GM23338 (cell line): ENCODE measurements at regions not wholly inside any gene's neighbourhood (a gene's known extent, or its start where the extent isn't known, plus 50 kb on each side); places are given as distances from the start of the nearest gene placed in this dataset.
"Not testable (repeated sequence)": the region's sequence is repeated elsewhere in the genome, so short reads cannot be mapped to it uniquely, and the experiment has no call there.

Experiments used
- ATAC-seq: fragments of 200-7000 bp; cut with Tn5 transposase; 3 replicates; pipeline ENCODE4 v1.9.1; 2020
- DNase-seq: peaks from one replicate; pipeline ENCODE4 v3.0.0-alpha.2; 2015; ENCODE audit warnings: low spot score
- H2AFZ ChIP-seq: fragments of 200-600 bp; sonication (generic); 2 replicates; pipeline ENCODE4 v1.8.0; 2016; ENCODE audit warnings: antibody characterized with exemption, mild to moderate bottlenecking, moderate library complexity
- H3F3A ChIP-seq: fragments of 200-600 bp; sonication (generic); replicated peaks from 2 replicates; pipeline ENCODE4 v1.8.0; 2017; ENCODE audit warnings: antibody characterized with exemption, mixed run types, low read depth
- H3K27ac ChIP-seq: fragments of 200-600 bp; sonication (generic); 2 replicates; pipeline ENCODE4 v1.6.1; 2016; ENCODE audit warnings: low read depth
- H3K27me3 ChIP-seq: fragments of 200-600 bp; sonication (generic); 2 replicates; pipeline ENCODE4 v1.8.0; 2016; ENCODE audit warnings: mild to moderate bottlenecking, mixed run types, moderate library complexity; ENCODE audit not compliant: insufficient read depth
- H3K36me3 ChIP-seq: fragments of 200-600 bp; sonication (generic); 2 replicates; pipeline ENCODE4 v1.8.0; 2016; ENCODE audit warnings: mild to moderate bottlenecking; ENCODE audit not compliant: insufficient read depth
- H3K4me1 ChIP-seq: fragments of 200-600 bp; sonication (generic); 2 replicates; pipeline ENCODE4 v1.8.0; 2016; ENCODE audit warnings: mild to moderate bottlenecking, moderate library complexity; ENCODE audit not compliant: insufficient read depth
- H3K4me2 ChIP-seq: fragments of 200-600 bp; sonication (generic); 2 replicates; pipeline ENCODE4 v1.7.1; 2017; ENCODE audit warnings: mixed run types
- H3K4me3 ChIP-seq: fragments of 200-600 bp; sonication (generic); 2 replicates; pipeline ENCODE4 v1.6.1; 2016; ENCODE audit warnings: mixed run types
- H3K79me2 ChIP-seq: fragments of 200-600 bp; sonication (generic); replicated peaks from 2 replicates; pipeline ENCODE4 v1.8.0; 2017; ENCODE audit warnings: mild to moderate bottlenecking; ENCODE audit not compliant: insufficient read depth
- H3K9me2 ChIP-seq: fragments of 200-600 bp; sonication (generic); 2 replicates; pipeline ENCODE4 v1.8.0; 2017; ENCODE audit not compliant: insufficient read depth
- H4K20me1 ChIP-seq: fragments of 200-600 bp; sonication (generic); replicated peaks from 2 replicates; pipeline ENCODE4 v1.8.0; 2017; ENCODE audit warnings: mild to moderate bottlenecking; ENCODE audit not compliant: insufficient read depth
- H3K27ac Mint-ChIP-seq: 2 replicates; pipeline ENCODE4 v1.8.0; 2020; ENCODE audit warnings: inconsistent platforms, mild to moderate bottlenecking, moderate library complexity, mixed read lengths
- H3K27me3 Mint-ChIP-seq: 3 replicates; pipeline ENCODE4 v1.8.0; 2022; ENCODE audit warnings: low read depth, mild to moderate bottlenecking, moderate library complexity, mixed read lengths, inconsistent platforms; ENCODE audit not compliant: insufficient read depth, poor library complexity
- H3K36me3 Mint-ChIP-seq: 3 replicates; pipeline ENCODE4 v1.8.0; 2021; ENCODE audit warnings: low read depth, mild to moderate bottlenecking, inconsistent platforms, moderate library complexity, mixed read lengths
- H3K4me1 Mint-ChIP-seq: 3 replicates; pipeline ENCODE4 v1.8.0; 2020; ENCODE audit warnings: mild to moderate bottlenecking, inconsistent platforms, mixed read lengths
- H3K4me3 Mint-ChIP-seq: 3 replicates; pipeline ENCODE4 v1.8.0; 2021; ENCODE audit warnings: moderate library complexity, mild to moderate bottlenecking, inconsistent platforms, mixed read lengths
- H3K9me3 Mint-ChIP-seq: 3 replicates; pipeline ENCODE4 v1.8.0; 2020; ENCODE audit warnings: moderate library complexity, mild to moderate bottlenecking, inconsistent platforms, mixed read lengths
- JUNB ChIP-seq: IDR thresholded peaks from one replicate; pipeline ENCODE4 v1.6.1; 2016; ENCODE audit warnings: antibody characterized with exemption; ENCODE audit not compliant: unreplicated experiment
- POLR2AphosphoS5 ChIP-seq: IDR thresholded peaks from 2 replicates; pipeline ENCODE4 v1.6.1; 2016; ENCODE audit warnings: antibody characterized with exemption, low read depth
- STAT1 ChIP-seq: IDR thresholded peaks from one replicate; pipeline ENCODE4 v1.6.1; 2016; ENCODE audit warnings: antibody characterized with exemption; ENCODE audit not compliant: unreplicated experiment
- ZNF114 ChIP-seq: fragments of 250-450 bp; sonication (Bioruptor Pico); IDR thresholded peaks from 2 replicates; pipeline ENCODE4 v1.5.0; 2020; ENCODE audit warnings: mild to moderate bottlenecking, moderate library complexity
- TF ChIP-seq, protein P1 (sequence below): fragments of 250-450 bp; sonication (Bioruptor Pico); IDR thresholded peaks from 2 replicates; pipeline ENCODE4 v1.5.0; 2020; ENCODE audit warnings: mild to moderate bottlenecking, moderate library complexity
- TF ChIP-seq, protein P2 (sequence below): IDR thresholded peaks from 2 replicates; pipeline ENCODE4 v1.6.1; 2016; ENCODE audit warnings: antibody characterized with exemption

GRCh38 chr2:242069018-242069417 lies 199.5 kb downstream of the RTP5 start (continued):
- TF ChIP-seq, protein P1, sequence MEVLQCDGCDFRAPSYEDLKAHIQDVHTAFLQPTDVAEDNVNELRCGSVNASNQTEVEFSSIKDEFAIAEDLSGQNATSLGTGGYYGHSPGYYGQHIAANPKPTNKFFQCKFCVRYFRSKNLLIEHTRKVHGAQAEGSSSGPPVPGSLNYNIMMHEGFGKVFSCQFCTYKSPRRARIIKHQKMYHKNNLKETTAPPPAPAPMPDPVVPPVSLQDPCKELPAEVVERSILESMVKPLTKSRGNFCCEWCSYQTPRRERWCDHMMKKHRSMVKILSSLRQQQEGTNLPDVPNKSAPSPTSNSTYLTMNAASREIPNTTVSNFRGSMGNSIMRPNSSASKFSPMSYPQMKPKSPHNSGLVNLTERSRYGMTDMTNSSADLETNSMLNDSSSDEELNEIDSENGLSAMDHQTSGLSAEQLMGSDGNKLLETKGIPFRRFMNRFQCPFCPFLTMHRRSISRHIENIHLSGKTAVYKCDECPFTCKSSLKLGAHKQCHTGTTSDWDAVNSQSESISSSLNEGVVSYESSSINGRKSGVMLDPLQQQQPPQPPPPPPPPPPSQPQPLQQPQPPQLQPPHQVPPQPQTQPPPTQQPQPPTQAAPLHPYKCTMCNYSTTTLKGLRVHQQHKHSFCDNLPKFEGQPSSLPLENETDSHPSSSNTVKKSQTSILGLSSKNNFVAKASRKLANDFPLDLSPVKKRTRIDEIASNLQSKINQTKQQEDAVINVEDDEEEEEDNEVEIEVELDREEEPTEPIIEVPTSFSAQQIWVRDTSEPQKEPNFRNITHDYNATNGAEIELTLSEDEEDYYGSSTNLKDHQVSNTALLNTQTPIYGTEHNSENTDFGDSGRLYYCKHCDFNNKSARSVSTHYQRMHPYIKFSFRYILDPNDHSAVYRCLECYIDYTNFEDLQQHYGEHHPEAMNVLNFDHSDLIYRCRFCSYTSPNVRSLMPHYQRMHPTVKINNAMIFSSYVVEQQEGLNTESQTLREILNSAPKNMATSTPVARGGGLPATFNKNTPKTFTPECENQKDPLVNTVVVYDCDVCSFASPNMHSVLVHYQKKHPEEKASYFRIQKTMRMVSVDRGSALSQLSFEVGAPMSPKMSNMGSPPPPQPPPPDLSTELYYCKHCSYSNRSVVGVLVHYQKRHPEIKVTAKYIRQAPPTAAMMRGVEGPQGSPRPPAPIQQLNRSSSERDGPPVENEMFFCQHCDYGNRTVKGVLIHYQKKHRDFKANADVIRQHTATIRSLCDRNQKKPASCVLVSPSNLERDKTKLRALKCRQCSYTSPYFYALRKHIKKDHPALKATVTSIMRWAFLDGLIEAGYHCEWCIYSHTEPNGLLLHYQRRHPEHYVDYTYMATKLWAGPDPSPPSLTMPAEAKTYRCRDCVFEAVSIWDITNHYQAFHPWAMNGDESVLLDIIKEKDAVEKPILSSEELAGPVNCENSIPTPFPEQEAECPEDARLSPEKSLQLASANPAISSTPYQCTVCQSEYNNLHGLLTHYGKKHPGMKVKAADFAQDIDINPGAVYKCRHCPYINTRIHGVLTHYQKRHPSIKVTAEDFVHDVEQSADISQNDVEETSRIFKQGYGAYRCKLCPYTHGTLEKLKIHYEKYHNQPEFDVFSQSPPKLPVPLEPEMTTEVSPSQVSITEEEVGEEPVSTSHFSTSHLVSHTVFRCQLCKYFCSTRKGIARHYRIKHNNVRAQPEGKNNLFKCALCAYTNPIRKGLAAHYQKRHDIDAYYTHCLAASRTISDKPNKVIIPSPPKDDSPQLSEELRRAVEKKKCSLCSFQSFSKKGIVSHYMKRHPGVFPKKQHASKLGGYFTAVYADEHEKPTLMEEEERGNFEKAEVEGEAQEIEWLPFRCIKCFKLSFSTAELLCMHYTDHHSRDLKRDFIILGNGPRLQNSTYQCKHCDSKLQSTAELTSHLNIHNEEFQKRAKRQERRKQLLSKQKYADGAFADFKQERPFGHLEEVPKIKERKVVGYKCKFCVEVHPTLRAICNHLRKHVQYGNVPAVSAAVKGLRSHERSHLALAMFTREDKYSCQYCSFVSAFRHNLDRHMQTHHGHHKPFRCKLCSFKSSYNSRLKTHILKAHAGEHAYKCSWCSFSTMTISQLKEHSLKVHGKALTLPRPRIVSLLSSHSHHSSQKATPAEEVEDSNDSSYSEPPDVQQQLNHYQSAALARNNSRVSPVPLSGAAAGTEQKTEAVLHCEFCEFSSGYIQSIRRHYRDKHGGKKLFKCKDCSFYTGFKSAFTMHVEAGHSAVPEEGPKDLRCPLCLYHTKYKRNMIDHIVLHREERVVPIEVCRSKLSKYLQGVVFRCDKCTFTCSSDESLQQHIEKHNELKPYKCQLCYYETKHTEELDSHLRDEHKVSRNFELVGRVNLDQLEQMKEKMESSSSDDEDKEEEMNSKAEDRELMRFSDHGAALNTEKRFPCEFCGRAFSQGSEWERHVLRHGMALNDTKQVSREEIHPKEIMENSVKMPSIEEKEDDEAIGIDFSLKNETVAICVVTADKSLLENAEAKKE (CRISPR knock-in tag) = no peak
- no peak for TF ChIP-seq STAT1
- no peak for TF ChIP-seq POLR2AphosphoS5
- TF ChIP-seq ZNF114 = no peak
- TF ChIP-seq, protein P2, sequence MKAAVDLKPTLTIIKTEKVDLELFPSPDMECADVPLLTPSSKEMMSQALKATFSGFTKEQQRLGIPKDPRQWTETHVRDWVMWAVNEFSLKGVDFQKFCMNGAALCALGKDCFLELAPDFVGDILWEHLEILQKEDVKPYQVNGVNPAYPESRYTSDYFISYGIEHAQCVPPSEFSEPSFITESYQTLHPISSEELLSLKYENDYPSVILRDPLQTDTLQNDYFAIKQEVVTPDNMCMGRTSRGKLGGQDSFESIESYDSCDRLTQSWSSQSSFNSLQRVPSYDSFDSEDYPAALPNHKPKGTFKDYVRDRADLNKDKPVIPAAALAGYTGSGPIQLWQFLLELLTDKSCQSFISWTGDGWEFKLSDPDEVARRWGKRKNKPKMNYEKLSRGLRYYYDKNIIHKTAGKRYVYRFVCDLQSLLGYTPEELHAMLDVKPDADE = no peak
- TF ChIP-seq JUNB = no peak

- H3K36me3 ChIP-seq, H3K4me3 Mint-ChIP-seq, H3K27me3 ChIP-seq, H3K9me2 ChIP-seq, H3K27ac ChIP-seq, H2AFZ ChIP-seq, H3K4me3 ChIP-seq, DNase-seq, ATAC-seq, H3K9me3 Mint-ChIP-seq, H3K4me1 ChIP-seq, H4K20me1 ChIP-seq, H3K36me3 Mint-ChIP-seq, H3K79me2 ChIP-seq, H3K4me2 ChIP-seq, H3F3A ChIP-seq: not testable (repeated sequence)
- H3K27me3 Mint-ChIP-seq = peaks cover 12% of the 10 kb centered on the region
- peaks cover 18% of the 10 kb centered on the region for H3K4me1 Mint-ChIP-seq
- H3K27ac Mint-ChIP-seq = peak overlapping the region; percentile 75; the same call in 1 of the 2 replicates
These were observed 200.4 kb downstream of the RTP5 start for GRCh38 chr2:242069938-242070395.

DNA sequence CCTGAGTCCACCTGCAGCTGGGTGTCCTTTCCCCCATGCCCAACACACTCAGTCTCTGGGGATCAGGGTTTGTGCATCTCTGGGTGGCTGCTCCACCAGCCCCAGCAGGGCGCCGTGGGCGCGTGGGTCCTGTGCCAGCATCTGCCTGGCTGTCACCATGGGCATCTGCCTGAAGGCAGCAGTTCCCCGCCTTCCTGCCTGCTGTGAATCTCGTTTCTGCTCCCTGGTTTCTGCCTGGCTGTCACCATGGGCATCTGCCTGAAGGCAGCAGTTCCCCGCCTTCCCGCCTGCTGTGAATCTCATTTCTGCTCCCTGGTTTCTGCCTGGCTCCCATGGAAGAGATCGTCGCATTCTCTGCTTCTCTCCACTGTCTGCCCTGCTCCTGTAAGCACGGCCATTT lies 201.2 kb downstream of the RTP5 start:
- H3K79me2 ChIP-seq, H3K36me3 ChIP-seq, H3K36me3 Mint-ChIP-seq, H3K27me3 ChIP-seq, H4K20me1 ChIP-seq, H3K4me3 ChIP-seq, H3K4me3 Mint-ChIP-seq, H3K27ac Mint-ChIP-seq, H3K4me2 ChIP-seq, H3K4me1 ChIP-seq, DNase-seq, H3K27me3 Mint-ChIP-seq, ATAC-seq, H3K9me2 ChIP-seq, H3K9me3 Mint-ChIP-seq, H3K27ac ChIP-seq, H3F3A ChIP-seq, H2AFZ ChIP-seq: not testable (repeated sequence)
- H3K4me1 Mint-ChIP-seq = peaks cover 20% of the 10 kb centered on the region

DNA sequence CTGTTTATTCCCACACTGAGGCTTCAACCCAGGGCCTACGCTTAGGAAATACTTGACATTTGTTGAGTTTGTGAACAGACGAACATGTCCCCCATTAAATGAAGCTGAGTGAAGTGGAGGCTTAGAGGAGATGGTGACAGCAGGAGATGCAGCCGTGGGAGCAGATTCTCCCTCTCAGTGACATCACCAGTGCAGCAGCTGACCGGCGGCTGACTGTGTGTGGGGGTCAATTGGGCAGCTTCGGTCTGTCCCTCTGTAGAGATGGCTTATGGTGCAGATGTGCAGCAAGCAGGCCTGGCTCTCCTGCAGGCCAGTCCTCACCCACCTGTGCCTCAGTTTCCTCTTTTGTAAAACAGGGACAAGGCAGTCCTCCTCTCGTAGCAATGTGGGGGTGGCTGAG lies 201.8 kb downstream of the RTP5 start:
- H3K4me3 Mint-ChIP-seq, H3K36me3 ChIP-seq, H3K27me3 Mint-ChIP-seq, H3K9me2 ChIP-seq, H3K27me3 ChIP-seq, H3K27ac ChIP-seq, H3K4me1 ChIP-seq, ATAC-seq, H3K79me2 ChIP-seq, DNase-seq, H2AFZ ChIP-seq, H3F3A ChIP-seq, H3K36me3 Mint-ChIP-seq, H3K27ac Mint-ChIP-seq, H3K4me2 ChIP-seq, H3K9me3 Mint-ChIP-seq, H3K4me3 ChIP-seq, H4K20me1 ChIP-seq: not testable (repeated sequence)
- peaks cover 25% of the 10 kb centered on the region for H3K4me1 Mint-ChIP-seq
